WI38 (cell line): ENCODE measurements at regions not wholly inside any gene's neighbourhood (a gene's known extent, or its start where the extent isn't known, plus 50 kb on each side); places are given as distances from the start of the nearest gene placed in this dataset.

Experiments used
- H3K4me3 ChIP-seq: 2 replicates; pipeline ENCODE4 v1.5.1; 2011; ENCODE audit warnings: low read depth, mild to moderate bottlenecking, control low read depth, low read length
- TF ChIP-seq, protein P1 (sequence below): IDR thresholded peaks from 2 replicates; pipeline ENCODE4 v1.5.1; 2012; ENCODE audit warnings: low read depth, mild to moderate bottlenecking, control low read depth, low read length

GRCh38 chr10:128538671-128539070 lies 412.4 kb upstream of the MKI67 start:
- no peak overlapping the region for H3K4me3 ChIP-seq
- TF ChIP-seq, protein P1, sequence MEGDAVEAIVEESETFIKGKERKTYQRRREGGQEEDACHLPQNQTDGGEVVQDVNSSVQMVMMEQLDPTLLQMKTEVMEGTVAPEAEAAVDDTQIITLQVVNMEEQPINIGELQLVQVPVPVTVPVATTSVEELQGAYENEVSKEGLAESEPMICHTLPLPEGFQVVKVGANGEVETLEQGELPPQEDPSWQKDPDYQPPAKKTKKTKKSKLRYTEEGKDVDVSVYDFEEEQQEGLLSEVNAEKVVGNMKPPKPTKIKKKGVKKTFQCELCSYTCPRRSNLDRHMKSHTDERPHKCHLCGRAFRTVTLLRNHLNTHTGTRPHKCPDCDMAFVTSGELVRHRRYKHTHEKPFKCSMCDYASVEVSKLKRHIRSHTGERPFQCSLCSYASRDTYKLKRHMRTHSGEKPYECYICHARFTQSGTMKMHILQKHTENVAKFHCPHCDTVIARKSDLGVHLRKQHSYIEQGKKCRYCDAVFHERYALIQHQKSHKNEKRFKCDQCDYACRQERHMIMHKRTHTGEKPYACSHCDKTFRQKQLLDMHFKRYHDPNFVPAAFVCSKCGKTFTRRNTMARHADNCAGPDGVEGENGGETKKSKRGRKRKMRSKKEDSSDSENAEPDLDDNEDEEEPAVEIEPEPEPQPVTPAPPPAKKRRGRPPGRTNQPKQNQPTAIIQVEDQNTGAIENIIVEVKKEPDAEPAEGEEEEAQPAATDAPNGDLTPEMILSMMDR, result no peak

- TF ChIP-seq, protein P1, result no peak
Measured at GRCh38 chr10:128539510-128540127, 413.4 kb upstream of the MKI67 start.

GRCh38 chr10:128540128-128540762 lies 414.0 kb upstream of the MKI67 start:
- H3K4me3 ChIP-seq, result no peak overlapping the region

More at GRCh38 chr10:128539510-128540127, 413.4 kb upstream of the MKI67 start:
- H3K4me3 ChIP-seq, result no peak overlapping the region

GRCh38 chr10:128540781-128541761 lies 414.8 kb upstream of the MKI67 start:
- H3K4me3 ChIP-seq, result no peak overlapping the region
- TF ChIP-seq, protein P1, result no peak

More at GRCh38 chr10:128540128-128540762, 414.0 kb upstream of the MKI67 start:
- TF ChIP-seq, protein P1, result no peak

DNA sequence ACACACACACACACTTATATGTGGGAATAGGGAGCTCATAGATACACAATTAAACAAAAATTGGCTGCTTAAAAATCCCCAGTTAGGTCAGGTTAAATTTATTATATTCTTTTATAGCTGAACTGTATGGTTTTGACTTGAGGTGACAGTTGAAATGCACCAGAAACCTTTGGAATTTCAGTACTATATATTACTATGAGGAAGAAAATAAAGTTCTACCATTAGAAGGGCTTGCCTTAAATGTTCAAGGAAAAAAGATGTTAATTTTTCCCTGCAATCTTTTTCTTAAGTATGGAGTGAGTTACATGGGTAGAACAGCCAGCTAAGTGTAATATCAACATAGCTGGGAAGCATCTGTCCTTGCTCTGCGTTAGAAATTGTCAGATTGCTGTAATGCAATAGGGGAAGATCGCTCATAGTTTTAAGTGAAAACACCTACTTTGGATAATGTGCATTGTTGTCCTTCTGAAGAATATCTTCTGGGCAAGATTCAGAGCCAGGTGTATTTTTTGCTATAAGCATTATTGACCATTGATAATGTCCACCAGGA lies 415.8 kb upstream of the MKI67 start:
- TF ChIP-seq, protein P1, result no peak
- no peak overlapping the region for H3K4me3 ChIP-seq

- no peak overlapping the region for H3K4me3 ChIP-seq
- TF ChIP-seq, protein P1, result no peak
Measured at GRCh38 chr10:128542659-128543058, 416.4 kb upstream of the MKI67 start.
